HG02981 (cell line): ENCODE measurements at regions not wholly inside any gene's neighbourhood (a gene's known extent, or its start where the extent isn't known, plus 50 kb on each side); places are given as distances from the start of the nearest gene placed in this dataset.

Experiments used
- ATAC-seq: cut with Tn5 transposase; IDR thresholded peaks from one replicate; pipeline ENCODE4 v1.9.1; 2021; ENCODE audit warnings: mild to moderate bottlenecking, moderate library complexity; ENCODE audit not compliant: unreplicated experiment

DNA sequence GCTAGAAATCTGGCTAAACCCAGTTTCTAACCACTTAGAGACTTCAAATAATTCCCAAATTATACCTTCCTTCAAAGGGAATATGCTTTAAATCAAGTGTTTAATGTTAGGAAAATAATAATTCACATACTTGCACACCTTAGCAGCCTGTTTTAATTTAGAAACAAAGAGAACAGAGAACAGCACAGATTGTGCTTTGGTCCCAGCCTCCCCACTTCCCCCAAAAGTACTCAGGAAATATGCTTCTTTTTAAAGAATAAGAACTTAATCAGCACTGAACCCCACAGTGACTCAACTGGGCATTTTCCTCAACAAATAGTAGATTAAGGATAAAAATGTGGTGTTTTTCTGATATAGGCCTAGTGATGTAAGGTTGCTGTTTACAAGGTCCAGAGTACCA is 295.8 kb downstream of the GBA3 start:
- no peak for ATAC-seq

DNA sequence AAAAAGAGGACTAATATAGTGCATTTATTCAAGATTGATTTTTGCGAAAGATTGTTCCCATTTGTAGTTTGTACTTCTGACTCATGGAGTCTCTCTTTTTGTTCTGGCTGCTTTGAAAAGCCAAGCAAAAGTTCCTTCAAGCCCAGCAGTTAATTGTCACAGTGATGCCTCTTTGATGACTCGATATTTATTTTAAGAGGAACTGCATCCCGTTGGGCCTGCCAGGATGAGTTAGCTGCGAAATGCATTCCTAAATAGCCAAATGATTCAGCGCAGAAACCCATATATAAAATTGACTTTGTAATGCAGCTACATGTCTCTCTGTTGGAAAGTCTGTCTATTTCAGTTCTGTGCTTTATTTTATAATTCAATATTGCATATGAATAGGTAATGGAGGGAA is 295.1 kb downstream of the GBA3 start:
- no peak for ATAC-seq

DNA sequence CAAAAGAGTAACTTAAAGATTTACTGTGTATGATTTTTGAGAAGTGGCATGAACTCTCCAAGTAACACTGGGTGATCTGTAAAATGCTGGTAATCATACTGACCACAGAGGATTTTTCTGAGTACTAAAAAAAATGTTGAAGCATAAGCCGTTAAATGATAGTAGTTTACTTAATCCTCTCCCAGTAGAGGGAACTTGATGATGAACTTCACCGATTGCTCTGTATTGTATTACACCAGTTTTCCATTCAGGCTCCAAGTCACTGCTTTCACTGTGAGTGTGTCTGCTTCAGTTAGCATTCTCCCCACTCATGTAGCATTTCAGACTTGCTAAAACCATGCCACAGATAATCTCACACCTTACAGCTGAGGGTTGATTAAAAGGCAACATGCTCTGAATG is 294.1 kb downstream of the GBA3 start:
- no peak for ATAC-seq

DNA sequence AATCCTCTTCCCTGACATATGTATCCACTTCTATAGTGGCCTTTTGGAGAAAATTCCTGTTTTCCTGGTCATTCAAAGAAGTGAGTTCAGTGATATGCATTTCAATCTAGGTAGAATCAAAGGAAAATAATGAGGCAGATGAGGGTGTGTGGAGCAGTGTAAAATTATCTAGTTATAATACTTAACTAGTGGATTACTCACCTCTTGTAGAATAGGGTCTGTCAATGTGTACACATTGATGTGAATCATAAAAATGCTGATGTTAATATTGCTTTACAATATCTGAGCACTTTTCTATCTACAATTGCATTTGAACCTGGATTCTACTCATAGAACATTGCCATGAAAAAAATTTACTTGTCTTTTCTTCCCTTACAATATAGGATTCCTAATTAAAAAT is 293.5 kb downstream of the GBA3 start:
- no peak for ATAC-seq

DNA sequence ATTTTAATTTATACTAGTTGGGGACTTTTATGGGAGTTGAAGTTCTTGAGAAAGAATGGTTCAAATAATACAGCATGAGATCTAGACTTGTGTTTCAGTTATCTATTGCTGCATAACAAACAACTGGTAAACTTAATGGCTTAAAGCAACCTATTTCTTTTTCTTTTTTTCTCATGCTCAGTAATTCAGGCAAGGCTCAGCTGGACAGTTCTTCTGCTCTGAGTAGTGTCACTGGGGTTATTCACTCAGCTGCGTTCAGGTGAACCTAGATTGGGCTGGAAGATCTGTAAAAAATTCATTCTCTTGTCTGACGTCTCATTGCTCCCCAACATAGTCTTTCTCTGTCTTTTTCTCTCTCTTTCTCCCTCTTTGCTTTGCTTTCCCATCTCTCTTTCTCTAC is 291.7 kb downstream of the GBA3 start:
- ATAC-seq = no peak

DNA sequence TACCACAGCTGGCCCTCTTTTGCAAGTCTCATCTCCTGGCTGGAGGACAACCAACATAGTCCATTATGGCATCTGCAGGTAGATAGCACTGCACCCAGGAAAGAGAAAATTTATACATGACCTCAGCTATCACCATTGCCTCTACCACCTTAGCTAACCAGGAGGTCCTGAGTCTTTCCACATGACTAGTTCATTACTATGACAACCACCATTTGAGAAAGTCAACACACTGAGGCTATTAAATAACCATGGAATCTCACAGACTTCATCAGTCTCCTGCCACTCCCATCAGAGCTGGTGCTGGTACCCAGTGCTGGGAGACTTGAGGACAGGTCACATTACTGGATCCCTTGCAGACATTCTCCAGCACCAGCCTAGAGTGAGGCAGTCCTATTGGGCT is 285.9 kb downstream of the GBA3 start:
- no peak for ATAC-seq

DNA sequence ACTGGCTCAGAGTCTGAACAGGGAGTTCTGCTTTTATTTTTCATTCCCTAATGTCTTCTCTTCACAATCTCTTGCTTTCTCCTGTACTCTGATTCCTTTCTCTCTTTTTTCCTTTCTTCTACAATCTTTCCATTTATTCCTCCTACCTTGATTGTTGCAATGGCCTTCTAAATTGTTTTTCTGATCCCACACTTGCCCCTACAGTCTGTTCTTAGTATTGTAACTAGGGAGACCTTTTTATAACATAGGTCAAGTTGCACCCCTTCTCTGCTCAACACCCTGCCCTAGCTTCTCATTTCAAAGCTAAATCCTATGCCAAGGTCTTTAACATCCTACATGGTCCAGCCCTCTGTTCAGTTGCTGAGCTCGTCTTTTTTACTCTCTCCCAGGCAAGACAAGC is 277.9 kb downstream of the GBA3 start:
- no peak for ATAC-seq

DNA sequence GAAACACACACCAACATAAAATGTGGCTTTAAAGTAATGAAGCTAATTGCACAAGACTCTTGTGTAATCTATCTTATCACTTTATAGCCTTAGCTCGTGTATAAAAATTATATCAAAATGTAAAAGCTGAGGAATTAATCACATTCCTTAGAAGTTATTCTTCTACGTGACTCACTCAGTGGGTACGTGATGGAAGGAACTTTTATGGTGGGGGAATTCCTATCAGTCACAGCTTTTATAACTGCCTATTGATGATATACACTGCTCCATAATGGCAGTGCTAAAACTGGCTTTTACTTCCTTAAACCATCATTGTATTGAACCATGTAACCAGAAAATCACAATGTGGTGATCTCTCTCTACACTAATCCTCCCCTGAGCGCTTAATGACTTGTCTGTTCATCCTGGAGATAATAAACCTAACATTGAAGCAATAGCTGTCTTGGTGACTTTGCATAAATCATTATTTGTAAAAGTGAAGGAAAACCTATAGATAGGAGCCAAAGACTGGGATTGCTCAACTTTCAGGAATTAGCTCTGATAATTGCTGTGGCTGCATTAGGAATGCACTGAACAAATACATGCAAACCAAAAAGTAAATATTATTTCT is 276.7 kb downstream of the GBA3 start:
- no peak for ATAC-seq

DNA sequence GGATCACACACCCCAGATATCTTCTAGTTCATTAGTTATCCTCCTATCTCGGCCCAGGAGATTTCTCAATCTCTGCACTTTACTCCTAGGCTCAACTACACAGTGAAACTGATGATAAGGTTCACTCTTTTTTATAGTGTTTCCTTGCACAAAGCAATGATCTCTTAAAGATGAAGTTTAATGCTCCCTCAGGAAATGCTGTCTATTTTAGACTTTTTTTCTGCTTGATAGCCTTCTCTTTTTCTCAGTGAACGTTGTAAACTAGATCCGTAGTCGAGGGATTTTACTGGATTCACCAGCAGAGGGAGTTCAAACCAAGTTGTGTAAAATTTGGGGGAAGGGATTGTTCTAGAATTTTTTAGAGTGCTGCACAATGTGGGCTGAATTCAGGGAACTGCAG is 269.6 kb downstream of the GBA3 start:
- ATAC-seq = no peak

DNA sequence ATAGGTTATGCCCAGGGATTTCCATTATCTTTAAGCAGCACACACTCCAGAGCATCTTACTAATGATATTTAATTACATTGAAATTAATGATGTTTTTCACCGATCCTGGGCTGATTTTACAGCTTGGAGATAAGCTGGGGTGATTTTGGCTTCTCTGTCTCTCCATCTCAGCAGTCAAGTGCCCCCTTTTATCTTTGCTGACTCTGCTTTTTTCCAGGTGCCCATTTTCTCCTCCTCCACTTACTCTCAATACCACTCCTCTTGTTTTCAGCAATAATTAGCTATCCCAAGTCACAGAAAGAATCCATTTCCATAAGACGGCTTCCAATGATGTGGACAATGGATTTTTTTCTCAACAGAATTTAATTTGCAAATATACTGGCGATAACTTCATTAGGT is 266.7 kb downstream of the GBA3 start:
- no peak for ATAC-seq

DNA sequence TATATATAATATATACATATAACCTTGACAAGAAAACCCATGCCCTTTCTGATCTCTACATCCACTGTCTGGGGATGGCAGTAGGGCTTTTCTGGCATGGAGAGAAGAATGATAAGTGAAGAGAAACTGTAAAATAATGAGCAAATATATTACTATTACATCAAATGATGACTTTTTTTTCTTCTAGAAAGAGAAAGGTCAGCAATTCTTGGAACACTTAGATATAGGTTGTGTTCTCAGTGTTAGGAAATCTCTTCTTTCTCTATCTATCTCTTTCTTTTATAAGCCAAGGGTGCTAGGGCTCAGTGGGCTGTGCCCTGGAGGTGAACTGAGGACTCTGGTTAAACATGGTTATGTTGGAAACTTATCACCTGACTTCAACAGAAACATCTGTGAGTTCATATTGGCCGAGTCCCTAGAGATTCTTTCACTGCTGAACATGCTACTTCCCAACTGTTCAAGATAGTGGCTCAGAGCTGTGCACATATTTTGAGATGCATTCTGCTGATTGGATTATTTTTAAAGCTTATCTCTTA is 265.1 kb downstream of the GBA3 start:
- no peak for ATAC-seq

DNA sequence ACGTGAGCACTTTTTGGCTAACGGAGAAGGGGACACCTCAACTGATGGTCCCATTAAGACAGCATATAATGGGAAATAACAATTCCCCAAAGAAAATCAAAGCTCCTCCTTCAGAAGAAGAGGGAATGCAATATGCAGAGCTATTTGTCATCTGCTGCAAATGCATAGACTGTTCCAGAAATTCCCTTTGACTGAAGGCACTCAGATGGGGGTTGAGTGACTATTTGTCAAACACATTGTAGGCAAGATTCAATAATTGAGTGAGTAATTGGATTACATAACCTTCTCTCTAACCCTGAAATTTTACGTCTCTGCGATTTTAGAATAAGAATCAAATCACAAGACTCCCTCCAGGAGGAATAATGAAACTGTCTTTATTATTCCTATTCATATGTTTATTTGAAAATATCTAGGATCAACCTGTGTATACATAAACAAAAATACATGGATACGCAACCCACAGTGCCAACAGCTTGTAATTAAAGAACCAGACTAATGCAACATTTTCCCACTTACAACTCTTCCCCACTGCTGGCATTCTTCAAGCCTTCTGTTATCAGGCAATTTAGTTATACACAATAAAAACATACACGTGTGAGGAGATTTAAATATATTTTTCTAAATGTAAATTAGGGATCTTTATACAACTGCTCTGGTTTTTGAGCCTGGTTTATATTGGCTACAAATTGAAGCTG is 256.6 kb downstream of the GBA3 start:
- ATAC-seq = no peak

DNA sequence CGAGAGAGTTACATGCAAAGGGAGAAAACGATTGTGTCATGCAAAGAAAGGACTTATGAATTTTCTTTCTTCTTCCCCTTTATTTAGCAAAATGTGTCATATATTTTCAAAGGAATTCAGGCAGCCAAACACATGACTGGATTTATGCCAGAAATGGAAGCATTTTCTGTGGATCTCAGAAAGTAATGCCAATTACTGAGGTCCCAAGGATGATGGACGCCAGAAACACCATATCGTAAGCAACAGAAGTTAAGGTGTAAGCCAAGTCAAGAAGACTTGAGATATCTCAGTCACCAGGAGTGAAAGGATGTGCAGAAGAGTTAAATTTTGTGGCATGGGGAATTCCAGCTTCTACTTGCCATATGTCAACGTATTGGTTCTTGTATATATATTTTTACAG is 255.1 kb downstream of the GBA3 start:
- no peak for ATAC-seq

DNA sequence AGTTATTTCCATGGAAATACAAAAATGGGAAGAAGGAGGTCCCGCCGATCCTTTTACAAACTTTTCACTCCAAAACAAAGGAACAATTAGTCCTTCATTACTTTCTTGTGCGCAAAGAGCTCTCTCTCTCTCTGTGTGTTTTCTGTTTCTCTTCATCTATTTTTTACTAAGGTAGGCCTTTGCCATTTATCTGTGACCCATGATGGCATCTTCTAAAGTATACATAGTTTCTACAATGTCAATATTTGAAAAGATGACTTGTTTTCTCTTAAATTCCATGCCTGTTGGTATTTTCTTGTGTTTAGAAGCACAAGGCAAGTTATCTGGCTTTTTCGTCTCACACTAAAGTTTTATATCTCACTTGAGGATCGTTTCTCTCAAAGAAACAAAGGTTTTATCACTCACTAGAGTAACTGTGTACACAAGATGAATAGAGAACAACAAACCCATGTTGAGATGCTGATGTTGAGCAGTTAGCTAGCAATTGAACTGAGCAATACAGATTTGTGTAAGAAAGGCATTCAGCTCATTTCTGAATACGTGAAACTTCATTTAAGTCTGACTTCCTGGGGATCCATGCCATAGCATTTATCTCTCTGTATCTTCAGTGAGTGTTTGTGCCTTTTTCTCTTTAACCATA is 250.3 kb downstream of the GBA3 start:
- no peak for ATAC-seq

DNA sequence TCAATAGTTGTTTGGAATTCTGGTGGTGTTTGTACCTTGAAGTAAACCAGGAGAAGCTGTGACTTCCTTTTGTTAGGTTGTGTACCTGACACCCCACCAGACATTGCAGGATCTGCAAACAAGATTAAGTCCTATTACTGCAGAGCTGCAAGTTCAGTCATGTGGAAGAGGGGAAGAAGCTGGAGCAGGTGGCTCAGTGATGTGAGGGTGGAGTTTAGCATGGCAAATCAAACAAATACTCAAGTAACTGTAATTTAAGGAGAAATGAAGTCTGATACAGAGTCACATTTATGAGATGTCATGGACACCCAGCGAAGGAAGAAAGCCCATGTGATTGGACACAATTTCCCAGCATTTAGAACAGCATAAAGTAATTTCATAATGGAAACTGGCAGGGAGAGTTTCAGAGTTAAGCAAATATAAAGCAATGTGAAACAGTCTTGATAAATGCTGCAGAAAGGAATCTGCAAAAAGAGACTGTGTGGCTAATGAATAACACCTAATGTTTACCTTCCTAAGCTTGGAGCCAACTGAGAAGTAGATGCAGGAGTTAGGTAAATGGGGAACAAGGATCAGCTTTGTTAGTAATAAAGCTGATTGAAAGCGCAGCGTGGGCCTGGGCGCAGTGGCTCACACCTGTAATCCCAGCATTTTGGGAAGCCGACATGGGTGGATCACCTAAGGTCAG is 249.1 kb downstream of the GBA3 start:
- ATAC-seq = no peak

DNA sequence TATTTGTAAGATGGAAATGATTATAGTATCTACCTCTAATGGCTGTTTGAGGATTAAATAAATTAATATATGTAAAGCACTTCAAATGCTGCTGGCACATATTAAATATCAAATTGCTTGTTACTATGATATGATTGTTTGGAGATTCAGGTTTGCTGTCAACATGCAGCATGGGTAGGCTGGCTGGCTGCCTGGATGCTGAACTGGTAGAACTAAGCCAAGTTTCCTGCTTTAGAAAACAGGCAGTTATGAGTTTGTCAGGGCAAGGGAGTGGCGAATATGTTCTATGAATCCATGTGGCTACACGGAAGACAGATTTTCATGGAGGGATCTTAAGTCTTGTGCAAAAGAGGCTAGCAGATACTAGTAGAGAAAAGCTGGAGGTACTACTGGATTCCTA is 239.6 kb downstream of the GBA3 start:
- no peak for ATAC-seq

DNA sequence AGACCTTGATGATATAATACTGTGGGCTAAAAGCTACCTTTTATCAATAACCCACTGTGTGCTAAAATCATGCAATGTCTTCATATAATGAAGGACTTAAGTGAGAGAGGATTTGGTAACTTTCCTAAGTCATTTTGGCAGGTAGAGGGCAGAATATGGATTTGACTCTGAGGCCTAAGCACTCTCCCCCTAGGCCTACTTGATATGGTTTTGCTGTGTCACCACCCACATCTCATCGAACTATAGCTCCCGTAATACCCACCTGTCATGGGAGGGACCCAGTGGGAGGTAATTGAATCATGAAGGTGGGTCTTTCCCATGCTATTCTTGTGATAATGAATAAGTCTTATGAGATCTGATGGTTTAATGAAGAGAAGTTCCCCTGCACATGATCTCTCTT is 229.7 kb downstream of the GBA3 start:
- no peak for ATAC-seq

DNA sequence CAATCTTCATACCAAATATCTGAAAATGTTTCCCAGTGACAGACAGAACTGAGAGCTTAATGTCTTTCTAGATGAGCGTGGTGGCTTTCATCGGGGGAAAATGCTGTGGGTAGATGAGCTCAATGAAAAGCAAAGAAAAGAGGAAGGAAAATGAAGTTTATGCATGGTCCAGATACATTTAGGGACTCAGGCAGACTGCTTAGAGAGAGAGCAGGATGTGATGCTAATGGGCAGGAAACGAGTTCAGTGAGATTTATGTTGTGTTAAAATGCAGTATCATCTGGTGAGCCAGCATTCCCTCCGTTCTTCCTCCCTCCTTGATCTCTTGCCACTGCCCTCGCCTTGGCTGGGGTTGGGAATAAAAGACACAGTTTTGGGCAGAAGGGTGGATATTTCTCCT is 229.2 kb downstream of the GBA3 start:
- ATAC-seq = no peak

DNA sequence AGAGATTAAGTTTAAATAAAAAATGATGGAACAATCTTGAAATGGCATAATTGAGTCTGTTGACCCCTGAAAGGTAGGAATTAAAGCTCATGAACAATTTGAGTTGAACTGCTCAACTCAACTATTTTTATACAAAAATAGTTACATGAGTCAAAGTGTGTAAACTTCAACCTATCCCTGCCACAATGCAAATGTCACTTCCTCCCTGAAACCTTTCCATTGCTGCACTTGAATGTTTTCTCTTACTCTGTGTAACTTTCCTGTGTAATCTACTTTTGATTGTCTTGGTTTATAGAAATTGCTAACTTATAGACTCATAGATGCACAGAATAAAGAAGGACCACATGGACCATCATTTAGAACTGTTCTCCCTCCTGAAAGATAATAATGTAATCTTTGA is 218.5 kb downstream of the GBA3 start:
- ATAC-seq = no peak

DNA sequence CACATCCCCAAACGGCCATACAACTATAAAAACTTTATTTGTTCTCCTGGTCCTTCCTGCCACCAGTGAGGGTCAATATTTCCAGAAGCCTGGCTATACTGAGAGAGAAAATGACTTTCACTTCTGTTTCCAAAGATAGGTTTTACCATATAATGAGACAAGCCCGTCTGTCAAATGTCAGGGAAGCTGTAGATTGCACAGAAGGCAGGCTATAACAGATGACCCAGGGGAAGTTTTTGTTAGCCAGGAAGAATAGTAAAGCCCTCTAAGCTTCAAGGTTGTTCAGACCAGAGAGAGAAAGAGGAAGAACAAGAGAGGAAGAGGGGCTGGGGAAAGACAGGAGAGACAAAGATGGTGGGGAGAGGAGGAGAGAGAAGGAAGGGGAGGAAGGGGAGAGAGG is 217.5 kb downstream of the GBA3 start:
- ATAC-seq = no peak

DNA sequence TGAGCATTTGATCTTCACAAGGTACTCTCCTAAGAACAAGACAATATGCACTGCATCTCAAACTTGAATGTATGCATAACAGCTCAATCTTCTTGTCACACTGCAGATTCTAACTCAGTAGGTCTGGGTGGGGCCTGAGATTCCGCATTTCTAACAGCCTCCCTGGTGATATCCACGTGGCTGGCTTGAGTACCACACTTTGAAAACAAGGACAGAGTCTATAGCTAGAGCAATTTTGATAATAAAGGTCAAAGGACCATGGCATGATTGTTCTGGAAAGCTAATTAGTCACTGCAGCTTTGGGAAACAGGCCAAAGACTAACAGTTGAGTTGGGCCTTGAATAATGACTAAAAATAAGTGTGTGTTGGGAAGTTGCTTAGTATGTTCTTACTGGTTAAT is 213.3 kb downstream of the GBA3 start:
- no peak for ATAC-seq

DNA sequence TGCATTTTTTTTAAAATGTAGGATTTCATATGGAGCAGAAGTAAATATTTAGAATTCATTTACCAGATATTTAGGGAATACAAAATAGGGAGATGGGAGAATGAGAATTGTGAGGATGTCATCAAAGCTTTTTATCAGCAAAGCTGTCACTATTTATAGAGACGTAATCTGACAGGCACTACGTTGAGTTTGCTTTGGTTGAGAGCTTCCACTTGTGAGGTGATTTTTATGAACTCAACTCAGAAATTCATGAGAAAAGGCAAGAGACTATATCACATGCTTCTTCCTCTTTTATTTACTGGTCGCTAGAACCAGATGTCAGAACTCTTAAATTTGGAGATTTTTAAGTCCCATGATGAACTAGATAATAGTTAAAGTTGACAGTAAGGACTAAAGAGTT is 211.2 kb downstream of the GBA3 start:
- no peak for ATAC-seq
